ENCODE measurements at regions not wholly inside any gene's neighbourhood (a gene's known extent, or its start where the extent isn't known, plus 50 kb on each side); places are given as distances from the start of the nearest gene placed in this dataset.

DNA sequence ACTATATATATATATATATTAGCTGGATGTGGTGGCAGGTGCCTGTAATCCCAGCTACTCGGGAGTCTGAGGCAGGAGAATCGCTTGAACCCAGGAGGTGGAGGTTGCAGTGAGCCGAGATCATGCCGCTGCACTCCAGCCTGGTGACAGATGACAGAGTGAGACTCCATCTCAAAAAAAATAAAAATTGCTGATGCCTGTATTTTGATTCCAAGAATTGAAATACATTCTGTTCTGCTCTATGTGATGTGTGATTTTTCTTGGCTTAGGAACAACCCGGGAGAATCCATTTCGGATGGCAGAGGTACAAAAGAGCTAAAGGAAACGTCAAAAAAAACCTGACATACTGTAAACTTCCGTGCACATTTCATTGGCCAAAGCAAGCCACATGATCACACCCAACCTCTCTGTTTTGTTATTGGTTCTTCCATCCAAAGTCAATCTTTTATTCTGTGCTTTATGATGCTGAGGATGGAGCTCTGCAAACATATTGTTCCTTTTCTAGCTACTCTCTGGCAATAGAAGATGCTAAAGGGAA, 478.1 kb upstream of the MAP2 start:
- TF ChIP-seq, protein P1, sequence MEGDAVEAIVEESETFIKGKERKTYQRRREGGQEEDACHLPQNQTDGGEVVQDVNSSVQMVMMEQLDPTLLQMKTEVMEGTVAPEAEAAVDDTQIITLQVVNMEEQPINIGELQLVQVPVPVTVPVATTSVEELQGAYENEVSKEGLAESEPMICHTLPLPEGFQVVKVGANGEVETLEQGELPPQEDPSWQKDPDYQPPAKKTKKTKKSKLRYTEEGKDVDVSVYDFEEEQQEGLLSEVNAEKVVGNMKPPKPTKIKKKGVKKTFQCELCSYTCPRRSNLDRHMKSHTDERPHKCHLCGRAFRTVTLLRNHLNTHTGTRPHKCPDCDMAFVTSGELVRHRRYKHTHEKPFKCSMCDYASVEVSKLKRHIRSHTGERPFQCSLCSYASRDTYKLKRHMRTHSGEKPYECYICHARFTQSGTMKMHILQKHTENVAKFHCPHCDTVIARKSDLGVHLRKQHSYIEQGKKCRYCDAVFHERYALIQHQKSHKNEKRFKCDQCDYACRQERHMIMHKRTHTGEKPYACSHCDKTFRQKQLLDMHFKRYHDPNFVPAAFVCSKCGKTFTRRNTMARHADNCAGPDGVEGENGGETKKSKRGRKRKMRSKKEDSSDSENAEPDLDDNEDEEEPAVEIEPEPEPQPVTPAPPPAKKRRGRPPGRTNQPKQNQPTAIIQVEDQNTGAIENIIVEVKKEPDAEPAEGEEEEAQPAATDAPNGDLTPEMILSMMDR (conservative IDR thresholded peaks at IDR 0.05; ENCODE audit: low read length) = no peak
- TF ChIP-seq EZH2phosphoT487 (IDR thresholded peaks at IDR 0.05; ENCODE audit: borderline replicate concordance) = no peak

Measured in Loucy (cell line).